ENCODE measurements at regions not wholly inside any gene's neighbourhood (a gene's known extent, or its start where the extent isn't known, plus 50 kb on each side); places are given as distances from the start of the nearest gene placed in this dataset.

GRCh38 chr6:80676386-80676785 lies 569.9 kb downstream of the BCKDHB start:
- TF ChIP-seq, protein P1, sequence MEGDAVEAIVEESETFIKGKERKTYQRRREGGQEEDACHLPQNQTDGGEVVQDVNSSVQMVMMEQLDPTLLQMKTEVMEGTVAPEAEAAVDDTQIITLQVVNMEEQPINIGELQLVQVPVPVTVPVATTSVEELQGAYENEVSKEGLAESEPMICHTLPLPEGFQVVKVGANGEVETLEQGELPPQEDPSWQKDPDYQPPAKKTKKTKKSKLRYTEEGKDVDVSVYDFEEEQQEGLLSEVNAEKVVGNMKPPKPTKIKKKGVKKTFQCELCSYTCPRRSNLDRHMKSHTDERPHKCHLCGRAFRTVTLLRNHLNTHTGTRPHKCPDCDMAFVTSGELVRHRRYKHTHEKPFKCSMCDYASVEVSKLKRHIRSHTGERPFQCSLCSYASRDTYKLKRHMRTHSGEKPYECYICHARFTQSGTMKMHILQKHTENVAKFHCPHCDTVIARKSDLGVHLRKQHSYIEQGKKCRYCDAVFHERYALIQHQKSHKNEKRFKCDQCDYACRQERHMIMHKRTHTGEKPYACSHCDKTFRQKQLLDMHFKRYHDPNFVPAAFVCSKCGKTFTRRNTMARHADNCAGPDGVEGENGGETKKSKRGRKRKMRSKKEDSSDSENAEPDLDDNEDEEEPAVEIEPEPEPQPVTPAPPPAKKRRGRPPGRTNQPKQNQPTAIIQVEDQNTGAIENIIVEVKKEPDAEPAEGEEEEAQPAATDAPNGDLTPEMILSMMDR (IDR thresholded peaks at IDR 0.05; ENCODE audit: low read depth, low read length), result no peak
- H3K4me3 ChIP-seq (replicated peaks in 1 of 2; ENCODE audit: low read depth in 2 of 2, low read length in 2 of 2), result no peak overlapping the region
- DNase-seq (ENCODE audit: low read depth in 2 of 2), result peak in 1 of 2 donors; percentile 15

DNA sequence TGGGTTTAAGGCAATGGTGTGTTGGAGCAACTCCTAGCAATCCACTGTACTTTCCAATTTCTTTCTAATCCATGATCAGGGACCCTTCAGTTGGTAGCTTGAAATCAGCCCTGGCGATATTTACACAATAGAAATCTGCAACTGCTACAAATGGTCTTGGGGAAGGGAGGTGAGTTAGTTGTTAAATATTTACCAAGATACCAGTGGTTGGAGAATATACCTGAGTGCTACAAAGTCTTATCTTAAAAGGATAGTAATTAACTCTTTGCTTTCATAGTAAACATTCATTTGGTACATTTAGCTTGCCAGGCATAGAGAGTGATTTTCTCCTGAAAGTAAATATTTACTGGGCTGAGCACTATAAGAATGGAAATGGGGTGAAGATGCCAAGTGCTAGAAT lies 568.2 kb downstream of the BCKDHB start:
- no peak overlapping the region for H3K4me3 ChIP-seq (replicated peaks in 1 of 2; ENCODE audit: low read depth in 2 of 2, low read length in 2 of 2)
- TF ChIP-seq, protein P1 (IDR thresholded peaks at IDR 0.05; ENCODE audit: low read depth, low read length), result no peak
- DNase-seq (ENCODE audit: low read depth in 2 of 2), result no peak

- DNase-seq (ENCODE audit: low read depth in 2 of 2), result no peak
- TF ChIP-seq, protein P1 (IDR thresholded peaks at IDR 0.05; ENCODE audit: low read depth, low read length), result no peak
- H3K4me3 ChIP-seq (replicated peaks in 1 of 2; ENCODE audit: low read depth in 2 of 2, low read length in 2 of 2), result no peak overlapping the region
Measured at GRCh38 chr6:80673367-80673766, 566.9 kb downstream of the BCKDHB start.

DNA sequence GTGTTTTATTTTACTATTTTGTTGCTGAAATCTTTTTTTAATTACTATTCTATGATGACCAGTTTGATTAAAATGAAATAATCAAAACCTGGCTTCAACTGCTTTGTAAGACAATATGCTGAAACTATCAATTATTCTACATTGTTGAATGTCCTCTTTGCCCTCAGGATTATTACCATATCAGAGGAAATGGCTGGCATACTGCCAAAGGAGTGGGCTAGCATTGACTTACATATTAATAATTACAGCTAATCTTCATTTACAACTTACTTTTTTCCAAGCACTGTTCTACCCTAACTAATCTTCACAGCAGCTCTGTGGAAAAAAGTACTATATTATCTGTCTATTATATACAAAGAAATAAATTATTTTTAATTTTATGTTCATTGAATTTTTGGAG lies 560.5 kb downstream of the BCKDHB start:
- TF ChIP-seq, protein P1 (IDR thresholded peaks at IDR 0.05; ENCODE audit: low read depth, low read length), result no peak
- no peak for DNase-seq (ENCODE audit: low read depth in 2 of 2)
- no peak overlapping the region for H3K4me3 ChIP-seq (replicated peaks in 1 of 2; ENCODE audit: low read depth in 2 of 2, low read length in 2 of 2)

- DNase-seq (ENCODE audit: low read depth in 2 of 2), result no peak
- H3K4me3 ChIP-seq (replicated peaks in 1 of 2; ENCODE audit: low read depth in 2 of 2, low read length in 2 of 2), result no peak overlapping the region
- TF ChIP-seq, protein P1 (IDR thresholded peaks at IDR 0.05; ENCODE audit: low read depth, low read length), result no peak
Measured at GRCh38 chr6:80658926-80659325, 552.5 kb downstream of the BCKDHB start.

DNA sequence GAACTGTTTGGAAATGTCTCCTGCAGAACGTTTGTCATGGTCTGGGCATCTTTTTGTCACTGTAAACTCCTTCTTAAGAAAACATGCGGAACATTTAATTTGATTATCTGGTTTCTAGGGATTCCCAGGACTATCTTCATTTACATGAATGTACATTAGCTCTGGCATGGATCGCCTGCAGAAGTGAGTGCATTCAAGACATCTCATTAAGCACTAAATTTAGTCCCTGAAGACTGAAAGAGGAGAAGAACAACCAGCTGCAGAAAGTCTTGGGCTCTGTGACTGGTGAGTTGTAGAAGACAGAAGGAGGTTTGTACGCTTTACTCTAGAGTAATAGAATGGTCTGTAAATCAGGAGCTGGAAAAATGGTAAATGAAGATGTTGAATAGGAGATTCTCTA lies 540.7 kb downstream of the BCKDHB start:
- DNase-seq (ENCODE audit: low read depth in 2 of 2), result no peak
- TF ChIP-seq, protein P1 (IDR thresholded peaks at IDR 0.05; ENCODE audit: low read depth, low read length), result no peak
- H3K4me3 ChIP-seq (replicated peaks in 1 of 2; ENCODE audit: low read depth in 2 of 2, low read length in 2 of 2), result no peak overlapping the region

DNA sequence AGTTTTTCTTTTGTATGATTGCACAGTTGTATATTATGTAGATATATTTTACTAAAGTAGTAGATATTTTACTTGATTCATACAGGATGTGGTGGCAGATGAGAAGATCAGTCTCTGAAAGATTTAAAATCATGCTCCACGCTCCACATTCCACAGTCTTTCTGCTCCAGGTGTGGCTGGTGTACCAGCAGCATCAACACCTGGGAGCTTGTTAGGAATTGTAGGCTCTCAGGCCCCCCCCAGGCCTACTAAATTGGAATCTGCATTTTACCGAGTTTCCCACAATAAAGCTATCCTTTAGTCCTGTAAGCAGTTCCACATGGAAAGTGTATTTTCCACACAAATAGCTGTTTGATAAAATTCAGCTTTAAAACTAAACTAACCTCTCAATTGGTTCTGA lies 537.4 kb downstream of the BCKDHB start:
- TF ChIP-seq, protein P1 (IDR thresholded peaks at IDR 0.05; ENCODE audit: low read depth, low read length), result no peak
- DNase-seq (ENCODE audit: low read depth in 2 of 2), result no peak
- H3K4me3 ChIP-seq (replicated peaks in 1 of 2; ENCODE audit: low read depth in 2 of 2, low read length in 2 of 2), result no peak overlapping the region

Data from cardiac fibroblast (primary cell).